ENCODE measurements at regions not wholly inside any gene's neighbourhood (a gene's known extent, or its start where the extent isn't known, plus 50 kb on each side); places are given as distances from the start of the nearest gene placed in this dataset.

DNA sequence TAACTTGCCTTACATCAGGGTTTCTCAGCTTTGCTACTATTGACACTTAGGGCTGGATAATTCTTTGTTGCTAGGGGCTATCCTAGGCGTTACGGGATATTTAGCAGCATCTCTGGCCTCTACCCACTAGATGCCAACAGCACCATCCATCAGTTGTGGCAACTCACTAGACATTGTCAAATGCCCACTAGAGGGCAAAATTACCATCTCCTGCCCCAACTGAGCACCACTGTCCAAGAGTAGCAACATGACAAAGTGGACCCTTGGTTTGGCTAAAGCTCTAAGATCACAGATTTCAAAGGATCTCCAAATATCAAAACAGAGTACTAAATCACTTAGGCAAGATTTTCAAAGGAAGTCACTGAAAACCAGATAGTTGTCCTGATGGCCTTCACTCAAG, 251.7 kb upstream of the TBX3 start (continued):
- TF ChIP-seq ESRRA (IDR thresholded peaks at IDR 0.05; ENCODE audit: borderline replicate concordance, low read length): no peak
- TF ChIP-seq, protein P1, sequence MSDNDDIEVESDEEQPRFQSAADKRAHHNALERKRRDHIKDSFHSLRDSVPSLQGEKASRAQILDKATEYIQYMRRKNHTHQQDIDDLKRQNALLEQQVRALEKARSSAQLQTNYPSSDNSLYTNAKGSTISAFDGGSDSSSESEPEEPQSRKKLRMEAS (IDR thresholded peaks at IDR 0.05): no peak
- TF ChIP-seq CEBPB (IDR thresholded peaks at IDR 0.05): no peak

DNA sequence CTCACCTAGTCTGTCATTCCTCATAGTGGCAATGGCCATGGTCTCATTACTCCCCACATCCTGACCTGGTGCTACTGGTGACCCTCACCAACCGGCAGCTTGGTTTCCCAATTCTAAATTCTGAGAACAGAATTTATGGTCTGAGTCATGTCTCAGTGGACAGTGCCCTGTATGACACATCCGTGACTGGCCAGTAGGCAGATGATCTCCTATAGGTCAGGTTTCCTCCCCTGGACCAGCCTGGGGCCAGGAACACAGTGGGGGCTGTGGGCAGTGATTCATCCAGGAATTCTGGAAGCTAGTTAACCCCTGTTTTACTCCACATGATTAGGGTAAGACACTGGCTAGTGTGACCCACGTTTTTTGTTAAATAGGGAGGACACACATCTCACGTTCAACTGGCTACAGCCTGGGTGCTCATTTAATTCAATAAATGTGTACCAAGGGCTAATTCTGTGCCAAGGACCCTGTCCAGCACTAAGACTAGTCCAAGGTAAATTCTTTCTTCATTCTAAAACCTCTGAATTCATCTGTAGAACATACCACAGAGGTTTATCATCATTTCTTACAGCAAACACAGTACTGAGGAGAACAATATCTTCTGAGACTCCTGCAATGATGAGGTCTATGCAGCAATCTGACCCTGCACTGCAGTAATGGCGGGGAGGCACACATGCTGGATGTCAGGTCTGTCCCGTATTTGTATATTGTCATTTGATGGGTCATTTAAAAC, 249.6 kb upstream of the TBX3 start:
- DNase-seq (ENCODE audit: low read depth in 1 of 2, low spot score in 1 of 2) (peak; percentile 90 to 94), FAIRE-seq (peak; percentile 94), ATAC-seq (peak; percentile 99 to 100)
- ChIA-PET CTCF (interaction anchor here (0.8 to 3.4 kb wide), 10 partner anchors 11 to 984 kb away, joined by 3 to 24 read pairs (median 4); partner anchors contain the start of gene TBX3), POLR2A (interaction anchor here (0.6 to 2.6 kb wide), 5 partner anchors 15 to 361 kb away, joined by 3 to 40 read pairs (median 3); partner anchors contain the start of gene TBX3)
- 5% methylated on average over 6 of the region's 6 CpGs for WGBS (ENCODE audit: missing lambda C conversion rate)
- peaks cover 13% of the 10 kb centered on the region for H3K9me3 ChIP-seq
- H3K4me1 ChIP-seq: peaks cover 25% of the 10 kb centered on the region
- peak overlapping the region; percentile 73 to 93 for H3K27ac ChIP-seq
- no peak overlapping the region for H3K4me3 ChIP-seq
- H3K4me2 ChIP-seq: peak overlapping the region; percentile 47
- TF ChIP-seq HOXA7 (CRISPR knock-in tag; IDR thresholded peaks at IDR 0.05) (no peak), KDM1A (IDR thresholded peaks at IDR 0.05; ENCODE audit: low read depth) (no peak), MYC (IDR thresholded peaks at IDR 0.05; ENCODE audit: borderline replicate concordance, low read length) (no peak), HEYL (CRISPR knock-in tag; IDR thresholded peaks at IDR 0.05) (no peak), TP53 (CRISPR knock-in tag; IDR thresholded peaks at IDR 0.05) (no peak), HOXB5 (CRISPR knock-in tag; IDR thresholded peaks at IDR 0.05) (no peak), FOXS1 (CRISPR knock-in tag; IDR thresholded peaks at IDR 0.05) (no peak), BHLHE40 (IDR thresholded peaks at IDR 0.05; ENCODE audit: low read depth, low read length) (no peak), TFCP2L1 (CRISPR knock-in tag; IDR thresholded peaks at IDR 0.05) (no peak), JUN (IDR thresholded peaks at IDR 0.05) (peak; percentile 86 to 90; a peak in 4 of 5 replicates), ZFP36 (IDR thresholded peaks at IDR 0.05; ENCODE audit: borderline replicate concordance, partially characterized antibody) (no peak), JUNB (IDR thresholded peaks at IDR 0.05) (peak; percentile 99), NPAS2 (CRISPR knock-in tag; IDR thresholded peaks at IDR 0.05; ENCODE audit: borderline replicate concordance) (no peak), POLR2A (IDR thresholded peaks at IDR 0.05; ENCODE audit: low read length) (no peak), FOSL2 (IDR thresholded peaks at IDR 0.05) (peak; percentile 99), FOSL2 (CRISPR knock-in tag; IDR thresholded peaks at IDR 0.05) (peak; percentile 99), SMC3 (IDR thresholded peaks at IDR 0.05) (peak; percentile 56), HOXB13 (CRISPR knock-in tag; IDR thresholded peaks at IDR 0.05; ENCODE audit: low read depth) (no peak), CHD4 (IDR thresholded peaks at IDR 0.05; ENCODE audit: borderline replicate concordance) (no peak), MAFK (IDR thresholded peaks at IDR 0.05; ENCODE audit: partially characterized antibody) (no peak), EHMT2 (IDR thresholded peaks at IDR 0.05; ENCODE audit: low read depth) (no peak), CBX2 (IDR thresholded peaks at IDR 0.05; ENCODE audit: borderline replicate concordance, low read depth) (no peak), RAD21 (conservative IDR thresholded peaks at IDR 0.05 in 1 of 2, IDR thresholded peaks at IDR 0.05 in 1 of 2) (peak; percentile 36 to 60), KDM5A (IDR thresholded peaks at IDR 0.05) (no peak), ZC3H11A (IDR thresholded peaks at IDR 0.05) (no peak), POLR2AphosphoS2 (conservative IDR thresholded peaks at IDR 0.05; ENCODE audit: low read length) (no peak)
- TF ChIP-seq, protein P2, sequence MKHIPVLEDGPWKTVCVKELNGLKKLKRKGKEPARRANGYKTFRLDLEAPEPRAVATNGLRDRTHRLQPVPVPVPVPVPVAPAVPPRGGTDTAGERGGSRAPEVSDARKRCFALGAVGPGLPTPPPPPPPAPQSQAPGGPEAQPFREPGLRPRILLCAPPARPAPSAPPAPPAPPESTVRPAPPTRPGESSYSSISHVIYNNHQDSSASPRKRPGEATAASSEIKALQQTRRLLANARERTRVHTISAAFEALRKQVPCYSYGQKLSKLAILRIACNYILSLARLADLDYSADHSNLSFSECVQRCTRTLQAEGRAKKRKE (CRISPR knock-in tag; IDR thresholded peaks at IDR 0.05; ENCODE audit: low read depth): peak; percentile 78; the same call in 1 of the 2 replicates
- TF ChIP-seq, protein P3, sequence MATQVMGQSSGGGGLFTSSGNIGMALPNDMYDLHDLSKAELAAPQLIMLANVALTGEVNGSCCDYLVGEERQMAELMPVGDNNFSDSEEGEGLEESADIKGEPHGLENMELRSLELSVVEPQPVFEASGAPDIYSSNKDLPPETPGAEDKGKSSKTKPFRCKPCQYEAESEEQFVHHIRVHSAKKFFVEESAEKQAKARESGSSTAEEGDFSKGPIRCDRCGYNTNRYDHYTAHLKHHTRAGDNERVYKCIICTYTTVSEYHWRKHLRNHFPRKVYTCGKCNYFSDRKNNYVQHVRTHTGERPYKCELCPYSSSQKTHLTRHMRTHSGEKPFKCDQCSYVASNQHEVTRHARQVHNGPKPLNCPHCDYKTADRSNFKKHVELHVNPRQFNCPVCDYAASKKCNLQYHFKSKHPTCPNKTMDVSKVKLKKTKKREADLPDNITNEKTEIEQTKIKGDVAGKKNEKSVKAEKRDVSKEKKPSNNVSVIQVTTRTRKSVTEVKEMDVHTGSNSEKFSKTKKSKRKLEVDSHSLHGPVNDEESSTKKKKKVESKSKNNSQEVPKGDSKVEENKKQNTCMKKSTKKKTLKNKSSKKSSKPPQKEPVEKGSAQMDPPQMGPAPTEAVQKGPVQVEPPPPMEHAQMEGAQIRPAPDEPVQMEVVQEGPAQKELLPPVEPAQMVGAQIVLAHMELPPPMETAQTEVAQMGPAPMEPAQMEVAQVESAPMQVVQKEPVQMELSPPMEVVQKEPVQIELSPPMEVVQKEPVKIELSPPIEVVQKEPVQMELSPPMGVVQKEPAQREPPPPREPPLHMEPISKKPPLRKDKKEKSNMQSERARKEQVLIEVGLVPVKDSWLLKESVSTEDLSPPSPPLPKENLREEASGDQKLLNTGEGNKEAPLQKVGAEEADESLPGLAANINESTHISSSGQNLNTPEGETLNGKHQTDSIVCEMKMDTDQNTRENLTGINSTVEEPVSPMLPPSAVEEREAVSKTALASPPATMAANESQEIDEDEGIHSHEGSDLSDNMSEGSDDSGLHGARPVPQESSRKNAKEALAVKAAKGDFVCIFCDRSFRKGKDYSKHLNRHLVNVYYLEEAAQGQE (IDR thresholded peaks at IDR 0.05): peak; percentile 41; the same call in 1 of the 2 replicates
- TF ChIP-seq, protein P4, sequence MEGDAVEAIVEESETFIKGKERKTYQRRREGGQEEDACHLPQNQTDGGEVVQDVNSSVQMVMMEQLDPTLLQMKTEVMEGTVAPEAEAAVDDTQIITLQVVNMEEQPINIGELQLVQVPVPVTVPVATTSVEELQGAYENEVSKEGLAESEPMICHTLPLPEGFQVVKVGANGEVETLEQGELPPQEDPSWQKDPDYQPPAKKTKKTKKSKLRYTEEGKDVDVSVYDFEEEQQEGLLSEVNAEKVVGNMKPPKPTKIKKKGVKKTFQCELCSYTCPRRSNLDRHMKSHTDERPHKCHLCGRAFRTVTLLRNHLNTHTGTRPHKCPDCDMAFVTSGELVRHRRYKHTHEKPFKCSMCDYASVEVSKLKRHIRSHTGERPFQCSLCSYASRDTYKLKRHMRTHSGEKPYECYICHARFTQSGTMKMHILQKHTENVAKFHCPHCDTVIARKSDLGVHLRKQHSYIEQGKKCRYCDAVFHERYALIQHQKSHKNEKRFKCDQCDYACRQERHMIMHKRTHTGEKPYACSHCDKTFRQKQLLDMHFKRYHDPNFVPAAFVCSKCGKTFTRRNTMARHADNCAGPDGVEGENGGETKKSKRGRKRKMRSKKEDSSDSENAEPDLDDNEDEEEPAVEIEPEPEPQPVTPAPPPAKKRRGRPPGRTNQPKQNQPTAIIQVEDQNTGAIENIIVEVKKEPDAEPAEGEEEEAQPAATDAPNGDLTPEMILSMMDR (IDR thresholded peaks at IDR 0.05): no peak
- TF ChIP-seq, protein P1 (IDR thresholded peaks at IDR 0.05): peak; percentile 95
- TF ChIP-seq, protein P5, sequence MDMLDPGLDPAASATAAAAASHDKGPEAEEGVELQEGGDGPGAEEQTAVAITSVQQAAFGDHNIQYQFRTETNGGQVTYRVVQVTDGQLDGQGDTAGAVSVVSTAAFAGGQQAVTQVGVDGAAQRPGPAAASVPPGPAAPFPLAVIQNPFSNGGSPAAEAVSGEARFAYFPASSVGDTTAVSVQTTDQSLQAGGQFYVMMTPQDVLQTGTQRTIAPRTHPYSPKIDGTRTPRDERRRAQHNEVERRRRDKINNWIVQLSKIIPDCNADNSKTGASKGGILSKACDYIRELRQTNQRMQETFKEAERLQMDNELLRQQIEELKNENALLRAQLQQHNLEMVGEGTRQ (IDR thresholded peaks at IDR 0.05): no peak

Data from A549 (cell line).